Hepatocyte (in vitro differentiated cells): ENCODE measurements at regions not wholly inside any gene's neighbourhood (a gene's known extent, or its start where the extent isn't known, plus 50 kb on each side); places are given as distances from the start of the nearest gene placed in this dataset.

ENCODE experiments used
- DNase-seq: peaks from one replicate; pipeline ENCODE4 v3.0.0-alpha.2; 2016; ENCODE audit warnings: low spot score
- H2AFZ ChIP-seq: fragments of 200-600 bp; sonication (generic); 2 replicates; pipeline ENCODE4 v1.6.0; 2016; ENCODE audit warnings: antibody characterized with exemption, mild to moderate bottlenecking
- H3K27ac ChIP-seq: fragments of 200-600 bp; sonication (generic); 2 replicates; pipeline ENCODE4 v1.5.1; 2016; ENCODE audit warnings: mild to moderate bottlenecking
- H3K27me3 ChIP-seq: fragments of 200-600 bp; sonication (generic); 2 replicates; pipeline ENCODE4 v1.6.1; 2016
- H3K36me3 ChIP-seq: fragments of 200-600 bp; sonication (generic); replicated peaks from 2 replicates; pipeline ENCODE4 v1.5.1; 2016; ENCODE audit warnings: low read depth; ENCODE audit not compliant: insufficient read depth
- H3K4me1 ChIP-seq: fragments of 200-600 bp; sonication (generic); 2 replicates; pipeline ENCODE4 v1.5.1; 2016; ENCODE audit warnings: mild to moderate bottlenecking, moderate library complexity; ENCODE audit not compliant: insufficient read depth
- H3K4me2 ChIP-seq: fragments of 200-600 bp; sonication (generic); 2 replicates; pipeline ENCODE4 v1.6.0; 2016
- H3K4me3 ChIP-seq: fragments of 200-600 bp; sonication (generic); 2 replicates; pipeline ENCODE4 v1.5.1; 2016; ENCODE audit warnings: mild to moderate bottlenecking
- H3K79me2 ChIP-seq: fragments of 200-600 bp; sonication (generic); 2 replicates; pipeline ENCODE4 v1.6.0; 2017; ENCODE audit warnings: mild to moderate bottlenecking
- H3K9me2 ChIP-seq: fragments of 200-600 bp; sonication (generic); replicated peaks from 2 replicates; pipeline ENCODE4 v1.6.0; 2017; ENCODE audit warnings: mild to moderate bottlenecking; ENCODE audit not compliant: insufficient read depth
- H3K9me3 ChIP-seq: fragments of 200-600 bp; sonication (generic); 2 replicates; pipeline ENCODE4 v1.5.1; 2016; ENCODE audit warnings: low read depth, mild to moderate bottlenecking
- H4K20me1 ChIP-seq: fragments of 200-600 bp; sonication (generic); 2 replicates; pipeline ENCODE4 v1.6.0; 2016; ENCODE audit warnings: mild to moderate bottlenecking; ENCODE audit not compliant: insufficient read depth, poor library complexity, severe bottlenecking
- EZH2 ChIP-seq: fragments of 200-600 bp; sonication (generic); IDR thresholded peaks from 2 replicates; pipeline ENCODE4 v1.6.1; 2016; ENCODE audit warnings: antibody characterized with exemption, mild to moderate bottlenecking, borderline replicate concordance
- EZH2phosphoT487 ChIP-seq: fragments of 200-600 bp; sonication (generic); IDR thresholded peaks from one replicate; pipeline ENCODE4 v1.6.1; 2018; ENCODE audit warnings: antibody characterized with exemption, mild to moderate bottlenecking, low read depth, moderate library complexity; ENCODE audit not compliant: unreplicated experiment, severe bottlenecking
- WGBS: methylation state at CpG from one replicate; pipeline ENCODE4 v1.1.6; 2016; ENCODE audit warnings: low lambda C conversion rate; ENCODE audit errors: missing lambda C conversion rate; 5-methylcytosine and 5-hydroxymethylcytosine counted together
- TF ChIP-seq, protein P1 (sequence below): fragments of 200-600 bp; sonication (generic); IDR thresholded peaks from 2 replicates; pipeline ENCODE4 v1.5.1; 2016; ENCODE audit warnings: antibody characterized with exemption, mild to moderate bottlenecking; ENCODE audit not compliant: poor library complexity

DNA sequence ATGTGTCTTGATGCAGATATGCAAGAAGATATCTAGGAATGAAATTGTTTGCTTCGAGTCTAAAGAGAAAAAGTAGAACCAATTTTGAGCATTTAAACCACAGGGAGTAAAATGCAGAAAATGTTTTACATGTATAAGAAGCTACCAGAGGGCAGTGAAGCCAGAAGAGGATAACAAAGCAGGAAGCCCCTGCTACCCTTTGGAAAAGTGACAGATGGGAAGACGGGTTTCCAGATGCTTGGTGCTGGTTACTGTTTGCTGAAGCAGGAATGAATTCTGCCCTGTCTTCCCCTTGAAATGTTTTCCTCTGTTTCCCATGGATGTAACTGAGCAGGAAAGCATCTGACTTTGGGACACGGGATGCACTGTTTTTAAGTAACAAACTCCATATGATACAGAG, 822.2 kb downstream of the MRPL39 start:
- Histone ChIP-seq H3K27ac (no peak overlapping the region), H3K27me3 (no peaks in the 10 kb centered on the region), H3K4me1 (no peaks in the 10 kb centered on the region), H3K79me2 (no peaks in the 10 kb centered on the region), H3K4me3 (no peak overlapping the region), H4K20me1 (no peaks in the 10 kb centered on the region), H3K36me3 (no peaks in the 10 kb centered on the region), H3K4me2 (no peak overlapping the region), H2AFZ (no peak overlapping the region), H3K9me3 (no peaks in the 10 kb centered on the region), H3K9me2 (no peaks in the 10 kb centered on the region)
- TF ChIP-seq EZH2phosphoT487 (no peak), EZH2 (no peak)
- TF ChIP-seq, protein P1, sequence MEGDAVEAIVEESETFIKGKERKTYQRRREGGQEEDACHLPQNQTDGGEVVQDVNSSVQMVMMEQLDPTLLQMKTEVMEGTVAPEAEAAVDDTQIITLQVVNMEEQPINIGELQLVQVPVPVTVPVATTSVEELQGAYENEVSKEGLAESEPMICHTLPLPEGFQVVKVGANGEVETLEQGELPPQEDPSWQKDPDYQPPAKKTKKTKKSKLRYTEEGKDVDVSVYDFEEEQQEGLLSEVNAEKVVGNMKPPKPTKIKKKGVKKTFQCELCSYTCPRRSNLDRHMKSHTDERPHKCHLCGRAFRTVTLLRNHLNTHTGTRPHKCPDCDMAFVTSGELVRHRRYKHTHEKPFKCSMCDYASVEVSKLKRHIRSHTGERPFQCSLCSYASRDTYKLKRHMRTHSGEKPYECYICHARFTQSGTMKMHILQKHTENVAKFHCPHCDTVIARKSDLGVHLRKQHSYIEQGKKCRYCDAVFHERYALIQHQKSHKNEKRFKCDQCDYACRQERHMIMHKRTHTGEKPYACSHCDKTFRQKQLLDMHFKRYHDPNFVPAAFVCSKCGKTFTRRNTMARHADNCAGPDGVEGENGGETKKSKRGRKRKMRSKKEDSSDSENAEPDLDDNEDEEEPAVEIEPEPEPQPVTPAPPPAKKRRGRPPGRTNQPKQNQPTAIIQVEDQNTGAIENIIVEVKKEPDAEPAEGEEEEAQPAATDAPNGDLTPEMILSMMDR = no peak
- DNase-seq = no peak
- 62% methylated on average over 3 of the region's 3 CpGs for WGBS

DNA sequence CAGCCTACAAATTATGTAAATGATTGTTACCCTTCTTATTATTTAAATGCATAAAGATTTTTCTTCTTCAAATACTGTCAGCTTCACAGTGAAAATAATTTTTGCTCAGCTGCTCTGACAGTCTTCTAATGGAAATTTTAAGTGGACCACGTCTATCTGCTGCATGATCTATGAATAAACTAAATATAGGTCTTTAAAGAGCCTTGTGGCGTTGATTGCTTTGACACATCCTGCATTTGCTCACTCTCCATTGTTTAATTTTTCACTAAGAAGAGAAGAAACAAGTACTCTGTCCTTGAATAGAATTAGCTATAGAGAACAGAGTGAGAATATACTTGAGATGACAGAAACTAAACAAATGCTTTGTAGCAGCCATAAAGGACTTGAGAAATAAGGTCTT, 826.1 kb downstream of the MRPL39 start:
- no peak overlapping the region for H2AFZ ChIP-seq
- no peak for DNase-seq
- WGBS = 59% methylated on average over 2 of the region's 2 CpGs

DNA sequence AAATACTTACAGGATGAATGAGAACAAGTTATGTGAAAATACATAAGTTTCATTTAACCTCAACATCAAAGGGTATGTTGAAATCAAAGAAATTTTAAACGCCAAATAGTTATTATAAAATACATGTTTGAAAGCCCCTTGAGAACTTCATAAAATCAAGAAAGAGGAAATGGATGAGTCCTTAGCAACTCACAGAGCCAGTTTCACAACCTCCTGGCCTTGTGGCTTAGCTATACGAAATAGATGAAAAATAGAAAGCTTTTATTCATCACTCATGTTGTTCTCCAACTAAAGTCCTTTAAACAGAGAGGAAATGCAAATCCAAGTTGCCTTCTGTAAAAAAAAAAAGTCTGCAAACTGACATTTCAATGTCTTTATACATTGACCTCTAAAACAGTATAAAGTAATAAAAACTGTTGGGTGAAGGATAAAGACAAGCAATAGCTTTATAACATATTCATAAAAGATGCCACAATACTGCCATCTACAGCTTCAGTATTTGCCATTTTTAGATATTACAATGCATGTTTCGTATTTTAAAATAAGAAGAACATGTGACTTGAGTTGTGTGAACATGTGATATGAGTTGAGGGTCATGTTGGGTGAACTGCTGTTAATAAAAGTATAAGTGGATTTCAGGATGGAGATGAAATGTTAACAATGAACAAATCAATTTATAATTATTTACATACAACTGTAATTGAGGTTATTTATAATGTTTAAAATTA, 847.8 kb downstream of the MRPL39 start:
- Histone ChIP-seq H2AFZ (no peak overlapping the region), H3K36me3 (no peaks in the 10 kb centered on the region), H4K20me1 (no peaks in the 10 kb centered on the region), H3K4me2 (no peak overlapping the region), H3K9me3 (no peaks in the 10 kb centered on the region), H3K9me2 (no peaks in the 10 kb centered on the region), H3K4me3 (no peak overlapping the region), H3K4me1 (no peaks in the 10 kb centered on the region), H3K79me2 (no peaks in the 10 kb centered on the region), H3K27ac (no peak overlapping the region), H3K27me3 (no peaks in the 10 kb centered on the region)
- DNase-seq = no peak
- TF ChIP-seq, protein P1 = no peak
- TF ChIP-seq EZH2 (no peak), EZH2phosphoT487 (no peak)
- 62% methylated on average over 3 of the region's 3 CpGs for WGBS

More for the DNA sequence above, 826.1 kb downstream of the MRPL39 start:
- Histone ChIP-seq H3K27ac (no peak overlapping the region), H3K9me2 (no peaks in the 10 kb centered on the region), H3K4me1 (no peaks in the 10 kb centered on the region), H3K4me3 (no peak overlapping the region), H3K9me3 (no peaks in the 10 kb centered on the region), H3K79me2 (no peaks in the 10 kb centered on the region), H3K4me2 (no peak overlapping the region), H3K36me3 (no peaks in the 10 kb centered on the region), H4K20me1 (no peaks in the 10 kb centered on the region), H3K27me3 (no peaks in the 10 kb centered on the region)
- TF ChIP-seq, protein P1 = no peak
- TF ChIP-seq EZH2phosphoT487 (no peak), EZH2 (no peak)
